RWPE1 (cell line): ENCODE measurements at regions not wholly inside any gene's neighbourhood (a gene's known extent, or its start where the extent isn't known, plus 50 kb on each side); places are given as distances from the start of the nearest gene placed in this dataset.

ENCODE experiments used
- CTCF ChIA-PET: fragments of 350-600 bp; sonication (Branson Sonifier 250); formaldehyde crosslinking; extraction: SDS; loops from one replicate; lab custom pipeline; 2021; lab: Yijun Ruan, JAX
- POLR2A ChIA-PET: fragments of 400-600 bp; formaldehyde crosslinking; extraction: SDS; loops from one replicate; lab custom pipeline; 2020; ENCODE audit warnings: antibody characterized with exemption; ENCODE audit not compliant: low non-redundant PET; lab: Yijun Ruan, JAX
- DNase-seq: peaks from one replicate; pipeline ENCODE4 v3.0.0; 2012; ENCODE audit warnings: low spot score
- H3K27ac ChIP-seq: fragments of 450-650 bp; 2 replicates; pipeline ENCODE4 v1.5.1; 2017
- CTCF ChIP-seq: fragments of 450-650 bp; conservative IDR thresholded peaks from 2 replicates; pipeline ENCODE4 v1.5.1; 2017; ENCODE audit warnings: low read depth, mild to moderate bottlenecking

DNA sequence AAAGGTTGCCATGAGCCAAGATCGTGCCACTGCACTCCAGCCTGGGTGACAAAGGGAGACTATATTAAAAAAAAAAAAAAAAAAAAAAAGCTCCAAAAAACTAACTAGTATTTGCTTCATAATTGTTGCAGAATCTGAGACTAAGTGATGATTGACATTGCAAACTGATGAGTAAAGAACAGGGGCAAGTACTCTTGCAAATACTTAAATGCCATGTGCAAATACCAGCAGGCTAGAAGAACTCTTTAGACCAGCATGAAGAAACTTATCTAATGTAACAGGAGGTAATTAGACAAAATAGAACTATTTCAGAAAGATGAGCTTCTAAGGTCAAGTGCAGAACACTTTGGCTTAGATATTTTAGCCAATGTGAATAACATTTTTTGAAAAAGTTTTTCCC is 1368.1 kb downstream of the EFNB2 start:
- TF ChIP-seq CTCF: no peak
- ChIA-PET POLR2A (no interaction called here), CTCF (no interaction called here)
- no peak for DNase-seq
- no peak overlapping the region for H3K27ac ChIP-seq

DNA sequence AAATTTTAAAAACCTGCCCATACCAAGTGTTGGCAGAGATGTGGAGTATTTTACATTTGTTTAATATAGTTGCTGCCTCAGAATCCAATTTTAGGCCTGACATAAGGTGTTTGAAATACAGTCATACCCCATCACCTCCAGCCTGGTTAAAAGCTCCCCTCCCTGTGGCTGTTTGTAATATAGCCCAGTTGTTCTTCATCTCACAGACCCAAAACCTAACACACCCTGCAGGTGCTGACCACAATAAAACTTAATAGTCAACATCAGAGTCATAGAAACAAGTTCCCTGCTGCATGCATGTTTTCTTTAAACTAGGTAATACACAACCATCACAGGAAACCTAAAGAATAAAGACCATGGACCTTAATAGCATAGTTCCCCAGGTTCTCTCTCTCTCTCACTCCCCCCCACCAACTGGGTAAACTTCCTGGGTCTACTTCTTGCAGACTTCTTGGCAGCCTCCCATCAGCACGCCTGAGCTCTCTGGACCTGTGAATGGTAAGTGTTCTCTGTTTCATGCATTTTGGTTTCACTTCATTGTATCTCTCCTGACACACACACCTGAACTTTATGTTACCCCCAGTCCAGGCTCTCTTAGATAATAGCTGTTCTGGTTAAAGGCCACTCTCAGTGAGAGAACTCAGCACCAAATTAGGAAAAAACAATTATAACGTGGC is 1369.9 kb downstream of the EFNB2 start:
- no peak for TF ChIP-seq CTCF
- ChIA-PET POLR2A (no interaction called here), CTCF (interaction anchor here (0.6 kb wide), 1 partner anchor 649 kb away, joined by 3 read pairs; no protein-coding TSS in a partner anchor)
- no peak for DNase-seq
- no peak overlapping the region for H3K27ac ChIP-seq

GRCh38 chr13:105159841-105160240 is 1375.6 kb downstream of the EFNB2 start:
- no peak for DNase-seq
- CTCF ChIA-PET: no interaction called here
- no peak for TF ChIP-seq CTCF
- H3K27ac ChIP-seq: no peak overlapping the region
- POLR2A ChIA-PET: no interaction called here

GRCh38 chr13:105153611-105154010 is 1381.9 kb downstream of the EFNB2 start:
- CTCF ChIA-PET: interaction anchor here (0.6 kb wide), 1 partner anchor 190 kb away, joined by 3 read pairs; no protein-coding TSS in a partner anchor
- no peak for TF ChIP-seq CTCF
- H3K27ac ChIP-seq: no peak overlapping the region
- POLR2A ChIA-PET: no interaction called here
- no peak for DNase-seq

DNA sequence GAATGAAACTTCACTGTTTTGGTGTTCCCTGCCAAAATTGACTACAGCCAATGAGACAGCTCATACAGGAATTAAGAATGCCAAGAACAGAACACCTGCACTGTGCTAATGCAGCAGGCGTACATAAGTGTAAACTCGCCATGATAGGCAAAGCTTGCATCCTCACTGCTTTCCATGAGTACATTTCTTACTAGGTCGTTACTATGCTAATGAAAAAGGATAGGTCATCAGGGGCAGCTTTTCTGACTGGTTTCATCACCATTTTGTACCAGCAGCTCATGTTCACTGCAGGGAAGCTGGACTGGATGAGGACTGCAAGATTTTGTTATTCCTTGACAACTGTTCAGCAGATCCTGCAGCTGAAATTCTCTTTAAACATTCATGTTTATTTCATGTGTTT is 1383.8 kb downstream of the EFNB2 start:
- DNase-seq: no peak
- ChIA-PET POLR2A (no interaction called here), CTCF (interaction anchor here (0.6 kb wide), 1 partner anchor 1384 kb away, joined by 3 read pairs; no protein-coding TSS in a partner anchor)
- no peak for TF ChIP-seq CTCF
- H3K27ac ChIP-seq: no peak overlapping the region

GRCh38 chr13:105147461-105147860 is 1388.0 kb downstream of the EFNB2 start:
- ChIA-PET CTCF (interaction anchor here (0.8 kb wide), 1 partner anchor 8 kb away, joined by 4 read pairs; no protein-coding TSS in a partner anchor), POLR2A (no interaction called here)
- no peak overlapping the region for H3K27ac ChIP-seq
- no peak for TF ChIP-seq CTCF
- DNase-seq: no peak
